ENCODE measurements at regions not wholly inside any gene's neighbourhood (a gene's known extent, or its start where the extent isn't known, plus 50 kb on each side); places are given as distances from the start of the nearest gene placed in this dataset.
A peak's percentile ranks its signal among the peaks of the same experiment; 100 is the strongest.

- no peak for TF ChIP-seq POLR2A (IDR thresholded peaks at IDR 0.05; ENCODE audit: extremely low read depth, insufficient read length)
- TF ChIP-seq MAX (IDR thresholded peaks at IDR 0.05; ENCODE audit: low read depth, low read length): no peak
- TF ChIP-seq MYC (IDR thresholded peaks at IDR 0.05; ENCODE audit: low read depth, low read length): no peak
- TF ChIP-seq, protein P1, sequence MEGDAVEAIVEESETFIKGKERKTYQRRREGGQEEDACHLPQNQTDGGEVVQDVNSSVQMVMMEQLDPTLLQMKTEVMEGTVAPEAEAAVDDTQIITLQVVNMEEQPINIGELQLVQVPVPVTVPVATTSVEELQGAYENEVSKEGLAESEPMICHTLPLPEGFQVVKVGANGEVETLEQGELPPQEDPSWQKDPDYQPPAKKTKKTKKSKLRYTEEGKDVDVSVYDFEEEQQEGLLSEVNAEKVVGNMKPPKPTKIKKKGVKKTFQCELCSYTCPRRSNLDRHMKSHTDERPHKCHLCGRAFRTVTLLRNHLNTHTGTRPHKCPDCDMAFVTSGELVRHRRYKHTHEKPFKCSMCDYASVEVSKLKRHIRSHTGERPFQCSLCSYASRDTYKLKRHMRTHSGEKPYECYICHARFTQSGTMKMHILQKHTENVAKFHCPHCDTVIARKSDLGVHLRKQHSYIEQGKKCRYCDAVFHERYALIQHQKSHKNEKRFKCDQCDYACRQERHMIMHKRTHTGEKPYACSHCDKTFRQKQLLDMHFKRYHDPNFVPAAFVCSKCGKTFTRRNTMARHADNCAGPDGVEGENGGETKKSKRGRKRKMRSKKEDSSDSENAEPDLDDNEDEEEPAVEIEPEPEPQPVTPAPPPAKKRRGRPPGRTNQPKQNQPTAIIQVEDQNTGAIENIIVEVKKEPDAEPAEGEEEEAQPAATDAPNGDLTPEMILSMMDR (IDR thresholded peaks at IDR 0.05; ENCODE audit: low read depth, low read length): no peak
- no peak overlapping the region for H3K4me3 ChIP-seq (ENCODE audit: low read depth, low read length)
- no peak for DNase-seq (ENCODE audit: low read depth)
Observed at GRCh38 chr18:39842366-39842914, 2112.6 kb upstream of the PIK3C3 start.

- peak; percentile 6 for DNase-seq (ENCODE audit: low read depth)
- H3K4me3 ChIP-seq (ENCODE audit: low read depth, low read length): no peak overlapping the region
- TF ChIP-seq, protein P1 (IDR thresholded peaks at IDR 0.05; ENCODE audit: low read depth, low read length): no peak
- TF ChIP-seq MAX (IDR thresholded peaks at IDR 0.05; ENCODE audit: low read depth, low read length) (no peak), MYC (IDR thresholded peaks at IDR 0.05; ENCODE audit: low read depth, low read length) (no peak), POLR2A (IDR thresholded peaks at IDR 0.05; ENCODE audit: extremely low read depth, insufficient read length) (no peak)
Observed at GRCh38 chr18:39841482-39842365, 2113.3 kb upstream of the PIK3C3 start.

GRCh38 chr18:39840856-39841481 is 2114.1 kb upstream of the PIK3C3 start:
- H3K4me3 ChIP-seq (ENCODE audit: low read depth, low read length): no peak overlapping the region
- DNase-seq (ENCODE audit: low read depth): no peak
- TF ChIP-seq, protein P1 (IDR thresholded peaks at IDR 0.05; ENCODE audit: low read depth, low read length): no peak
- TF ChIP-seq MAX (IDR thresholded peaks at IDR 0.05; ENCODE audit: low read depth, low read length): no peak
- no peak for TF ChIP-seq POLR2A (IDR thresholded peaks at IDR 0.05; ENCODE audit: extremely low read depth, insufficient read length)
- TF ChIP-seq MYC (IDR thresholded peaks at IDR 0.05; ENCODE audit: low read depth, low read length): no peak

DNA sequence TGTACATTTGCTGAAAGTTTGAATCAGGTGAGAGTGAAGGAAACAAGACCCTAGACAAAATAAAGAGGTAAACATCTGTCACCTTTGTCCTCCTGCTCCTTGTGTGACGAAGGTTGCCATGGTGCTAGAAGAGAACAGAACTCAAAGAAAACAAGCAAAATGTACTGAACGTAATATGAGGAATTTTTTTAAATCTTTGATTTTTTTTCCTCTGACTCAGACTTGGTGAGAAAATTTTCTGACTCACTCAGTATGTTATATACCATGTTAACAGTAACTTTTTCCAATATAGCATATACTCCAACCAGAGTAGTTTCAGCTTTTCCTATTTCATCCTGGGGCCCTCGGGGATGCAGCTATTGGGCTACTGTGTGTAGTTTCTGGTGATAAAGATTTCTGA is 2114.6 kb upstream of the PIK3C3 start:
- no peak overlapping the region for H3K4me3 ChIP-seq (ENCODE audit: low read depth, low read length)
- TF ChIP-seq MYC (IDR thresholded peaks at IDR 0.05; ENCODE audit: low read depth, low read length) (no peak), POLR2A (IDR thresholded peaks at IDR 0.05; ENCODE audit: extremely low read depth, insufficient read length) (no peak), MAX (IDR thresholded peaks at IDR 0.05; ENCODE audit: low read depth, low read length) (no peak)
- TF ChIP-seq, protein P1 (IDR thresholded peaks at IDR 0.05; ENCODE audit: low read depth, low read length): no peak
- DNase-seq (ENCODE audit: low read depth): no peak

DNA sequence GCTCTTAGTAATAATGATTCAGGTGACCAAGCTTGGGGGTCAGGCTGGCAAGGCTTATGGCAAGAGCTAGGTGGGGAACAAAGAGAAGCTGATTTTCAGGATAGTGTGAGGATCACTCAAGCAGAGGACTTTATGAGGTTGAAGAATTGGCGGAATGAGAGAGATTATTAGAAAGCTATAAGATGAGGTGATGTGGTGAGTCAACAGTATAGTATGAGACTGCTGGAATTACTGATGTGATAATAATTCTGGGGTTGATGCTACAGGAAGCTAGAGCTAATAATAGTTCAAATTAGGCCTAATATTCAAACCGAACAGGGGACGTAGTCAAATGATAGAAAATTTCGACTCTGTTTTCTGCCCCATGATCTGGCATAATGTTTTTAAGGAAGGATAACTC is 2115.3 kb upstream of the PIK3C3 start:
- TF ChIP-seq MYC (IDR thresholded peaks at IDR 0.05; ENCODE audit: low read depth, low read length): no peak
- TF ChIP-seq, protein P1 (IDR thresholded peaks at IDR 0.05; ENCODE audit: low read depth, low read length): no peak
- TF ChIP-seq MAX (IDR thresholded peaks at IDR 0.05; ENCODE audit: low read depth, low read length): no peak
- no peak for TF ChIP-seq POLR2A (IDR thresholded peaks at IDR 0.05; ENCODE audit: extremely low read depth, insufficient read length)
- no peak overlapping the region for H3K4me3 ChIP-seq (ENCODE audit: low read depth, low read length)
- no peak for DNase-seq (ENCODE audit: low read depth)
